Stimulated activated CD4-positive, alpha-beta T cell treated with anti-CD3 and anti-CD28 coated beads, Interleukin-2, amount 100 ng/mL, for 4 hours (primary cell): ENCODE measurements at regions not wholly inside any gene's neighbourhood (a gene's known extent, or its start where the extent isn't known, plus 50 kb on each side); places are given as distances from the start of the nearest gene placed in this dataset.

Experiments
- DNase-seq: peaks from one replicate; pipeline ENCODE4 v3.0.0-alpha.2; 2020; ENCODE audit warnings: low read depth

DNA sequence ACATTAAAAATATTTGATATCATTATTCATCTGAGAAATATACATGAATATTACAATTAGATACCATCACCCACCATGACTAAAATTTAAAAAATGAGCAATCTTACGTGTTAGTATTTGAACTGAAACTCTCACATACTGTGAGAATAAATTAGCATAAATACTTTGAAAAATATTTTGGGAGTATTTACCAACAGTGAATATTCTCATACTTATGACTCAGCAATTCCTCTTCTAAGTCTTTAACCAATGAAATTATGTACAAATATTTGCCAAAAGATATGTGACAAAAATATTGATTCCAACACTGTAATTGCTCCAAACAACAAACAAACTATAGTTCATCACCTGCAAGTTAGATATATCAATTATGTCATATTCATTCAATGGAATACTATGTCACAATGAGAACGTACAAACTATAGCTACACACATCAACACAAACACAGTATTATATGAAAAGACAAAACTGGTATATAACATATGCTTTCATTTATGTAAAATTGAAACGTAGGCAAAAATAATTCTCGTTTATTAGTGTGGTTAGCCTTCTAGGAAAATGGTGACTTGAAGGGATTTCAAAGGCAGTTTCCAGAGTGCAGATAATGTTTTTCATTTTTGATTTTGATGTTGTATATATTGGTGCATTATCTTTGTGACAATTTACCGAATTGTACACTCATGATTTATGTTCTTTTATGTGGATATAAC lies 742.2 kb downstream of the SLC16A7 start:
- no peak for DNase-seq

DNA sequence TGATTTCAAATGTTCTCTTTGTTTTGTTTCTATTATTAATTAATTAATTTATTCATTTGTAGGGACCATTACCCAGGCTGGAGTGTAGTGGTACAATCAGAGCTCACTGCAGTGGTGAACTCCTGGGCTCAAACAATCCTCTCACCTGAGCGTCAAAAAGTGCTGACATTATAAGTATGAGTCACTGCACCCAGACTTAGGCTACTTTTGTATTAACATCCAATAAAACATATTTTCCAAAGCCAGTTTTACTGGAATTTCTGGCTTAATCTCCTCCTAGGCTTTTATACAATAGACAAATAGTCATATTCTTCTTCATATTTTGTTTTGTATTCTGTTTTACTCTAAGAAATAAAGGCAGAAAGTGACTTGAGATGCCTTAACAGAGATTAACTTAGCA lies 749.6 kb downstream of the SLC16A7 start:
- no peak for DNase-seq

DNA sequence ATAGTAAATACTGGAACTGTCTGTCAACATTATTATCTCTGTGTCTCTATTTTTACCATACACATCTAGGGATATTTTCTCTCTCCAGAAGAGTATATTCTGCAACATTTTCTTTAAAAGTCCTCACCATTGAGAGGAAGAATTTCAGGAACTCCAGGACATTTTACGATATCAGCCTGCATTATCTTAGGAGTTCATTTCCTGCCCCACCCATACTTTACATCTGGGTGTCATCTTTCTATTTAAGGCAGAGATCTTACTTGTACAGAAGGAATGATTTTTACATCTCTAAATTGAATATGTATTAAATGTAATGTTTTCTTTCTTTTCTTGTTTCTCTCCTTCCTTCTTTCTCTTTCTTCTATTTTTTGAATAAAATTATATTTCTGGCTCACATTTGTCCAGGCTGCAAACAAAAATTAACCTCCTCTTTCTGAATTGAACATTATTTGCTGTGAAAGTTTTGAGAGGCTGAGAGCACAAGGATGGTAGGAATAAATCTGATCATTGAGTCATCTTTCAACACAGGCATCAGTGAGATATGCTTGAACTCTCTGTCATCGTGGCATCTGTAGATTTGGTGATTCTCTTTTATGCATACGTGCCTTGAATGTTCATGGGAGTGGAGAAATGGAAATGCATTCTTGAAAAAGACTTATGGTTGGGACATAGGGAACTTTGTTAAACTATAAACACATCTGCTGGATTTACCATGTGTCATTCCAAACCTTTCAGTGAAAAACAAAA lies 753.6 kb downstream of the SLC16A7 start:
- no peak for DNase-seq

DNA sequence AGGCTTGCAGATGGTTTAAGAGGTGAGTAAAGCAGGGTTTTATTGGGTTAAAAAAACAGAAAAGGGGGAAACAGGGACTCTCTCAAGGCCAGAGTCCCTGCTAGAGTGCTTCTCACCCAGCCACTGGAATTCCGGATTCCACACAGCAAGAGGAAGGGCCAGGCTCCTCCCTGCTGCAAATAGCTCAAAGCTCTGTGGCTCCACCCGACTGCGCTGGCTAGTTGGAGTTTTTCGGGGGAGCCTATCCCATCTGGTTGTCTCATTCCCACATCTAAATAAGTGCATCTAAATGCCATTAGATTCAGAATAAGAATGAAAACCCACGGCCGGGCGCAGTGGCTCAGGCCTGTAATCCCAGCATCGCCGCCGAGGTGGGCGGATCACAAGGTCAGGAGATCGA lies 791.5 kb downstream of the SLC16A7 start:
- no peak for DNase-seq

DNA sequence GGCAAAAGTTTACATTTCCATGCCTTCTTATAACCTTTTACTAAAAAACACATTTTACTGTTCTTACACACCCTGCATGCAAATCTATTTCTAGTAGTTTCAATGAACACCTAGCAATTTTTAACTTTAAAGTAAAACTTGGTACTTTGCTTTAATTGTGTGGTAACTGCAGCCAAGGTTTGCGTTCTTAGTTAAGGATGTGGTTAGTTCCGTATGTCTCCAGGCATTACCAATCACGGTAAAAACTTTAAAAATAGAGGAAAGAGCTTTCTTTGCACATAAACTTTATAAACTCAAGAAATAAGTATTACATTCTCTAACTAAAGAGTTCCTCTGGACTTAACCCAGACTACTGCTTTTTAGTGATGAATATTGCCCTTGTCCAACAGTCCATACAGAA lies 795.2 kb downstream of the SLC16A7 start:
- DNase-seq, result no peak

DNA sequence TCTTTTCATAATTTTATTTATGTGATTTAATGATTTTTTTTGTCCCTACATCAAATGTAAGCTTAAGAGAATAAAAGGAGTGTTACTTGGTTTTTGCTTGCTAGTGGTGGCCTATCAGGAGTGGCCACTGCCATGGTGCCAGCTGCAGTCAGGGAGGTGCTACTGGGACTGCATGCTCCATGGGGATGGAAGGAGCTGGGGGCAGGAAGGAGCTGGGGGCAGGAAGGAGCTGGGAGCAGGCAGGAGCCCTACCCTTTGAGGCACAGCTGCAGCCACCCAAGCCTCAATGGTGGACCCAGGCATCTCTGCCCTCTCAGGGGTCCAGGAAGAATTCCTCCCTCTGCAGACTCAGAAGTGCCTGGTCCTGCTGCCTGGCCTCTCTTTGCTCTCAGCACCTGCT lies 796.0 kb downstream of the SLC16A7 start:
- DNase-seq, result no peak

DNA sequence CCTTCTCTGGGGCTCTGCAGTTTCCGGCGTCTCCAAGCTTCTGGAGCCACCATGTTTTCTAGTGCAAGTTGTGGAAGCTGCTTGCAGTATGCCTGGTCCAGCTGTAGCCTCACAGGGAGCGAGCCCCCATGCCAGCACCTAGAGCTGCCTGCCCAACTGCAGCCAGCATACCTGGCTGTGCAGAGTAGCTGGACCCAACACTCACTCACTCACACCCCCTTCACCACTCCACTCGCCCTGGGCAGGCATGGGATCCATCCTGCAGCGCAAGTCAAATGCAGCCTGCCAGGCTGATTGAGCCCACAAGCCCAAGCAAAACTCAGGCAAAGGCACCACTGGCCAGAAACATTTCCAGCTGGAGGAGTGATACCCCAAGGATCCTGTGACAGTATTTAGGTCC lies 797.3 kb downstream of the SLC16A7 start:
- no peak for DNase-seq

DNA sequence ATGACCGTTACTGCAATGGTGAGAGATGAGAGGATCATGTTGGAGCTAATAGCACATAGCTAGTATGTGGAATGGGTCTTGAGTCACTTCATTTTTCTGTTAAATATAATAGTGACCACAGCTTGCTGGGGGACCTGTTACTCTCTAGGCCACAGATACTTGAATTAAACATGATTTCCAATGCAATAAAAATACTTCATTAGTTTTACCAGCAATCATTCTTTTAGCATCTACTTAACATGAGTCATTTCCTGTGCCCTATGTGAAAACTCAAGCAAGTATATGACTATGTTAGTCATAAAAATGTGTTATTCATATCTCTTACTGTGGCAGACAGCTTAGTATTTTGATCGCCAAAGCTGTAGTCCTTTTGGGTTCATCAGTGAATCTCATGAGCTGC lies 798.8 kb downstream of the SLC16A7 start:
- DNase-seq, result no peak

DNA sequence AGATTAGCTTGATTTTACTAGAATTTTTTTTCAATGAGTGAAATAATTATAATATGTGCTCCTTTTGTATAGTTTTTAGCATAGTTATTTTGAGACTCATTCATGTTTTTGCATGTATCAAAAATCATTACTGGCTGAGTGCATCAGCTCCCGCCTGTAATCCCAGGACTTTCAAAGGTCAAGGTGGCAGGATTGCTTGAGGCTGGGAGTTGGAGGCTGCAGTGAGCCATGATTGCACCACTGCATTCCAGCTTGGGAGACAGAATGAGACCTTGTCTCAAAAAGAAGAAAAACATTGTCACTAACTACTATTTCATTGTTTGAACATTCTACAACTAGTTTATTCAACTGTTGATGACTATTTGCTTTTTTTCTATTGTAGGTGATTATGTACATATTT lies 802.7 kb downstream of the SLC16A7 start:
- DNase-seq, result no peak

DNA sequence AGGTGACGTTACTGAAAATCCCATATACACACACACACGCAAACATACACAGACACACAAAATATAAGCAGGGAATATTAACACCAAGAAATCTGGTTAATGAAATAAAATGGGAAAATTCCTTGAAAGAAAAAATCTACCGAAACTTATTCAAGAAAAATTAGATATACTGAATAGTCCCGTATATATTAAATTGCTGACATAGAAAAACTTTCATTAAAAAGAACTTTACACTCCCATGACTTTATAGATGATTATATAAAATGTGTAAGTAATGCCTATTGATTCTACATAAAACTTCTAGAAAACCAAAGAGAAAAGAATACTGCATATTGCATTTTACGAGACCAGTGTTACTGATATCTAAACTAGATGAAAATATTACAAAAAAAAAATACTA lies 803.2 kb downstream of the SLC16A7 start:
- DNase-seq, result no peak

DNA sequence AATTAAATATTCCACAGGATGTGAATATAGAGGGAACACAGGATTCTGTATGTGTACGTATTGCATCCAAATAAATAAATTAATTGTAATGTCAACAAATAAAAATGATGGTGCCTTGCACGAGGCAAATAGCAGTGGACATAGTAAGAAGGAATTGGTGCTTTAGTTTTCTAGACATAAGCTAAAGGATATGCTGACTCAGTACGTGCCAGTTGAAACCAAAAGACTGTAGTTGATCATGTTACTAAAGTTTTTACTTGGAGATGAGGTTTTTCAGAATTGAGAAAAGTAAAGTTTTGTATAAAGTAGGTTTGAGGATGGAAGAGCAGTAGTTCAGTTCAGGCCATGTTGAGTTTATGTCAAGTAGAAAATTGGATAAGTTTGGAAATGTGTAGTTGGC lies 807.2 kb downstream of the SLC16A7 start:
- DNase-seq, result no peak

DNA sequence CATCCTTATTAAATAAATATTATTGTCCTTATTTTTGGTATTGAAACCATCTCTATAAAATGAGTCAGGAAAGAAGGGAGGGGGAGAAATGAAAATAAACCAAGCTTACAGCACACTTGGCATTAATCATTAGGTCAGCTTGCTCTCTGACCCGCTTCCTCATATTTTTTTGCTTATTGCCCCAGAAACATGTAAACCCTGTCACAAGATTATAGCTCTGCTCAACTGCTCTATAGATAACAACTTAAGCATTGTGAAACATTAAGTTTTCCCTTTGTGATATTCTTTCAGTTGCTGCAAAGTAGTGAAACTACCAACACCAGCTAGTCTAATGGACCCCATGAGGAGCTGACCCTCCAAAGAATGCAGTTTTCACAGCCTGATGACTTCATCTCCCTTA lies 819.5 kb downstream of the SLC16A7 start:
- DNase-seq, result no peak

DNA sequence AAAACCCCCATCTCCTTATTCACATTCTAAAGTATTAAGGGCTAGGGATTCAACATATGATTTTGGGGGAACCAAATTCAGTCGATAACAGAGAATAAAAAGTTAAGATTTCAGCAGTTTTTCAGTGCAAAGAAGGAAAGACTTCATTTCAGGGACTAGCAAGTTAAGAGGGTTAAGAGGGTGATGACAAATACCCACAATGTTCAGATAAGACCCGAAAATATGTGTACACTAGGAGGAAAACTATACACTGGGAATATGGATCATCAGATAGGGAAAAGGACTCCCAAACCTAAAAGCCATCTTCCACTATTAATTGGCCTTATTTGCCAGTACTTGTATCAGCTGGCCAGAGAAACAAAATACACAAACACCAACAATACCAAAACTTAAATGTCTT lies 824.2 kb downstream of the SLC16A7 start:
- no peak for DNase-seq

DNA sequence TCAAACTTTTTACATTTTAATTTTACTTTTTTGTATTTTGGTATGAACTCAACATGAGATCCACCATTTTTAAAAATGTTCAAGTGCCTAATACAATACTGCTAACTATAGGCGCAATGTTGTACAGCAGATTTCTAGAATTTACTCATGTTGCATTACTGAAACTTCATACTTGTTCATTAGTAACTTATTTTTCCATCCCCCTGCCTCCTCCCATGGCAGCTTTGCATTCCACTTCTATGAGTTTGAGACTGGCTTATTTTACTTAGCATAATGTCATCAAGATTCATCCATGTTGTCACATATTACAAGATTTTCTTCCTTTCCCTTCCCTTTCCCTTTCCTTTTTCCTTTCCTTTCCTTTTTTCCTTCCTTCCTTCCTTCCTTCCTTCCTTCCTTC lies 825.9 kb downstream of the SLC16A7 start:
- no peak for DNase-seq

DNA sequence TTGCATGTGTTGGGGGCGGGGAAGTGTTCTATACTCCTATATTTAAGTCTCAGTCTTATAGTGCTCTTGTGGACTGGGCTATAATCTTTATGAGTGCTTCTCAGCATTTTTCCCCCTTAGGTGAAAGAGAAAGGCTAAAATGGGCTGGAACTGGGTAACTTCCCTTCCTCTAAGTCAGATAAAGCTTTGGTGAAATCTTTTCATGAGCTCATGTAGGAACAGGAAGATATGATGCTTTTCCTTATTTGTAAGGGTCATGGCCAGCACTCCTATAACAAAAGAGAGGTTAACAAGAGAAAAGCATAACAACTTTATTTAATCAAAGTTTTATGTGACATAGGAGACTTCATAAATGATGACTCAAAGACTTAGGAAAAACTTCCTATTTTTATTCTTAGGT lies 841.5 kb downstream of the SLC16A7 start:
- DNase-seq, result no peak

DNA sequence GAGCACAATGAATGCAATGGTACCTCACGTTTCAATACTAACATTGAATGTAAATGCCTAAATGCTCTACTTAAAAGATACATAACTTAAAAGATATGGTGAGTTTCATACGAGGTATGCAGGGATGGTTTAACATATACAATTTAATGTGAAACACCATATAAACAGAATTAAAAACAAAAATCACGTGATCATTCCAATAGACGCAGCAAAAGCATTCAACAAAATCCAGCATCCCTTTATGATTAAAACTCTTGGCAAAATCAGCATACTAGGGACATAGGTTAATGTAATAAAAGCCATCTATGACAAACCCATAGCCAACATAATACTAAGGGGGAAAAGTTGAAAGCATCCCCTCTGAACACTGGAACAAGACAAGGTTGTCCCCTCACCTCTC lies 845.7 kb downstream of the SLC16A7 start:
- no peak for DNase-seq

DNA sequence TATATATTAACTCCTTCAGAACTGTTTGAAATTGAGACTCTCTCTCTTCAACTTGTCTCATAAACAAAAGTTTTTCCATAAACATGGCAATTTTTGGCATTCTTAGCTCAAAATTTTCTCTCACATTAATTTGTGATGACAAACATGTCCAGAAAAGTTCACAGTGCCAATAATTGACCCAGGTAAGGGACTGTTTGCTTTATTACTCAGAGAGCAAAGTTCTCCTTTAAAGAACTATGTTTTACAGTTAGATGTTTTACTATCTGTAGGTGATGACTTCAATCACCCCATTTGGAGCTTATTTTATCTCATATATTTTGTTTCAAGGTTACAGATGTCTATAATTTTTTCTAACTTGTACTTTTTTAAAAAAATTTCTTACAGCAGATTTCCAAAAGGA lies 855.6 kb downstream of the SLC16A7 start:
- no peak for DNase-seq

DNA sequence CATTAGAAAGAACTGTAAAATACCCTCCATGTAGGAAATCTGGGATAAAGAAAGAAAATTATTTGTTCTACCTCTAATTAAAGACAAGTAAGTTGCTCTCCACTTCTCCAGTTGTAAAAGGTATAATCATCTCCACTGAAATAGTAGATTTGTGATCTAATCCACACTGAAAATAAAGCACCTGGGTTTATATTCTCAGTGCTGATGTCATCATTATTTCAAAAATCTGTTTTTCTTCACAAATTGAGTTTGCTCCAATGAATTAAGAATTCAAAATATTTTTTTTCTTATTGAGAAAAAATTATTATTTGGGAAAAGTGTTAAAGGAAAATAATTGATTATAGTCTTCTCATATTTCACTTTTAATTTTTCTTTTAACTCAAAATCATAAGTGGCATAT lies 869.2 kb downstream of the SLC16A7 start:
- no peak for DNase-seq

DNA sequence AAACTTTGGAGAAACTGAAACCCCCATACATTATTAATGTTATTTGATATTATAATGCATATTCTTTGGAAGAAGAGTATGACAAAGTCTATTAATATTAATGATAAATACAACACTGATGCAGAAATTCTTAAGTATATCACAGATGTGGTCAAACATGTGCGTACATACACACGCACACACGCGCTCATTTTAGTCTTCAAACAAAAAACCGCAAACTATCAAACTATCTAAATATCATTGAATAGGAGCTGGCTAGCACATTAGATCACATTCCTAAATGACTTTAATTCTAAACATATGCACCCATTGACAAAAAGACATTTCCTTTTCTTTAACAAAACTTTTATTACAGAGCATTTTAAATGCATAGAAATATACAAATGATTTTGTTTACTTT lies 872.7 kb downstream of the SLC16A7 start:
- no peak for DNase-seq

DNA sequence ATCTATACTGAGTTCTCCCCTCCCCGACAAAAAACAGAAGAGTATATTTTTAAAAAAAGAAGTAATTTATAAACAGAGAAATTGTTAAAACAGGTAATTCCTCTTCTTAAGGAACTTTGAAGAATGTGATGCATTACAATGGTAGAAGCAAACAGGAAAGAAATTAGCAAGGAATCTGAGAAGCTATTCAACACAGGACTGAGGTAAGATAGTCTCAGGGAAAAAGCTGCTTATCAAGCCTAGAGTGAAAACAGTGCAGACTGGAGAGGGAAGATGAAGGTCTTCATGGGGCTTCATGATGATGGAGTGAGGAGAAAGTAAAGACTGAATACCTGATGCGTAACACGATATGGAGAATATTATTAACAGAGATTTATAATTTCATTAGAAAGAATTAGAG lies 880.0 kb downstream of the SLC16A7 start:
- DNase-seq, result no peak

DNA sequence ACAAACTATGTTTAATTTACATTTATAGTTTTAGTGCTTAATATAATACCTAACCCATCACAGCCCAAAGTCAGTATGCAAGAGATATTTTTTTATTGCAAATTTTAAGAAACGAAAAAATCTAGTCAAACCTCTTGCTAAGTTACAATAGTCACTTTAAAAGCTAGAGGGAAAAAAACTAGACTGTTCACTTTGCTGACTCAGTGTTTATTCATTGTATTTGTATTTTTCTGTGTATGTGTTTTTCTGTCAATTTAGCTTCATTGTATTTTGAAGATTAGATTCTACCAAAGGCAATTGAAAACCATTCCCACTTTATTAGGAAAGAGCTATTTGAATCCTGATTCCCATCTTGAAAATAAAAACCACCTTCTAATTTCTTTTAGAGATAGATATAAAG lies 891.5 kb downstream of the SLC16A7 start:
- DNase-seq, result no peak

DNA sequence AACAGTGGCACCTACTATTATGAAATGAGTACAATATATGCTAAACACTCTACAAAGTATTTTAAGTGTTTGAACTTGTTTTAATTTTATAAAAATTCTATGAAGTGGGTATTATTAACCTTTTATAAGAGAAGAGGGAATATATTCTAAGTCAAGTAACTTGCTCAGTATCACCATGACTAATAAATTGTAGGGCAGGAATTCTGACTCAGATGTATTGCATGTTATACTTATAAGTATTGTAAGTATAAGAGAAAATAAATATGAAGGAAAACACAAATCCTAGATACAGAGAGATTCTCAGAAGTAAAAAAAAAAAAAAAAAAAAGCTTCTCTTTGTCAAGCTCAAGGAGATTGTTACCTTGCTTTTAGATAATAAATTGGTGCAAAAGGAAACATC lies 893.2 kb downstream of the SLC16A7 start:
- no peak for DNase-seq

DNA sequence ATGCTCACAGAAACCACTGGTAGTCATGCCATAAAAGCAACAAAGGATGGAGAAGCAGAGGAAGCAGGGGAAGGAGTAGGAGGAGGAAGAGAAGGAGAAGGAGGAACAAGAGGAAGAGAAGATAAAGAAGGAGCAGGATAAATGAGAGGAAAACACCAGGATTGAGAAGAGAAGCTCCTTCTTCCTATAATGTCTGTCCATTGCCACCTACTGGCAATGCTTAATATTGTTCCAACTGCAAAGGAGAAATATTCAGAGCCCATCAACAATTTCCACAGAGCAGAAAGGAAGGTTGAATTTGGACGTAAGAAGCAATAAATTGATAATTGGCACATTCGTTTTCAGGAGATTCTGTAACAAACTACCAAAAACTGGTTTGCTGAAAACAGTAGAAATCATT lies 898.4 kb downstream of the SLC16A7 start:
- DNase-seq, result no peak

DNA sequence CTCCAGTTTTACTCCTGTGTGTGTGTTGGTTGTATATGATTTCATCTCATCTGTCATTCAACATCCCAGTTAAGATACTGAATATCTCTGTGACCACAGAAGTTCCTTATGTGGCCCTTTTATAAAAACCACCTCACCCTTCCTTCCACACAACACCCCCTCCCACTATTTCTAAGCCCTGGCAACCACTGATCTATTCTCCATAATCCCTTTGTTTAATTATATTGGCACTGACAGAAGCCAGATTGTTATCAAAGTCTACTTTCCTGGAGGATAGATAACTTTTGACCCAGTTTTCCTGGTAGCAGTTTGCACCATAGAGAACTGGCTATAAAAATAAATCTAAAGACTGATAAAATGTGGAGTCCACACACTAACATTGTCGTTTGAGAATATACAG lies 902.8 kb downstream of the SLC16A7 start:
- no peak for DNase-seq
